ENCODE measurements at regions not wholly inside any gene's neighbourhood (a gene's known extent, or its start where the extent isn't known, plus 50 kb on each side); places are given as distances from the start of the nearest gene placed in this dataset.

DNA sequence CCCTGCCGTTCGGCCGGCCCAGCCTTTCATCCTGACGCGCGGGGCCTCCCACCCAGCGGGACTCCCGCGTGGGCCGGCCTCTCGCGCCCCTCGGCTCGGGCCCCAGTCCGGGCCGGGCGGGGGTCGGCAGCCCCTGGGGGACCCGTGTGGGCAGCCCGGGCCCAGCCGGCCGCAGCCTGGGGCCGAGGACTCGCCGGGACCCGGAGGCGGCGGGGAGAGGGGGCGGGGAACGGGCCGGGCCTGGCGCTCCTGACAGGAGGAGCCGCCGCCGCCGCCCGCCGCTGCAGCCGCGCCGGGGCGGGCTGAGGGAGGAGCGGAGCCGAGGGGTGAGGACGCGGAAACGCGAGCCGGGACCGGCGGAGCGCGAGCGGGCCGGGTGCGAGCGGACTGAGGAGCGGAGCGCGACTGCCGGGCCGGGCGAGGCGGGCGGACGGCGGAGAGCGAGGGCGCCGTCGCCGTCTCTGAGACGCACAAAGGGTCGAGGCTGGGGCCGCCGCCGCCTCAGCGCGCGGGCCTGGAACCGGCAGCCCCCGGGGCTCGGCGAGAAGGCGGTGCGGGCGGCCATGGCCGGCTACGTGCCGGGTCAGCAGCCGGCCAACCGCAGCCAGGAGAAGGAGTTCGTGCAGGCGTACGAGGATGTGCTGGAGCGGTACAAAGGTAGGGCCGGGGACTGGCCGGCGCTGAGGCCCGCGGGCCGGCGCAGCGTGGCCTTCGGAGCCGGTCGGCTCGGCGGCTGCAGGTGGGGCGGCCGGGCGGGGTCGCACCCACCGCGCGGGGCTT, 79.1 kb downstream of the NDUFS5 start (continued):
- TF ChIP-seq NKRF (conservative IDR thresholded peaks at IDR 0.05), result peak; percentile 58; the same call in 1 of the 2 replicates
- TF ChIP-seq GATAD2B (conservative IDR thresholded peaks at IDR 0.05; ENCODE audit: low read depth), result peak; percentile 66
- 0 out of 2 replicates have a peak, but pooled peaks have one; percentile 8 for TF ChIP-seq TCF12 (IDR thresholded peaks at IDR 0.05; ENCODE audit: low read depth, low read length)
- no peak for TF ChIP-seq SKIL (IDR thresholded peaks at IDR 0.05; ENCODE audit: low read depth, poor library complexity, severe bottlenecking)
- peak; percentile 67; the same call in 1 of the 2 replicates for TF ChIP-seq IKZF1 (conservative IDR thresholded peaks at IDR 0.05)

Data from GM12878 (cell line).